Endometrial microvascular endothelial cells (primary cell): ENCODE measurements at regions not wholly inside any gene's neighbourhood (a gene's known extent, or its start where the extent isn't known, plus 50 kb on each side); places are given as distances from the start of the nearest gene placed in this dataset.
"Not testable (repeated sequence)": the region's sequence is repeated elsewhere in the genome, so short reads cannot be mapped to it uniquely, and the experiment has no call there.

Source experiments
- in situ Hi-C: cut with HindIII; loops from 2 replicates; pipeline ENCODE4 v1.10.0; 2017; ENCODE audit warnings: low sequenced_read_pairs, low pct_unique_long_range_greater_than_20kb; ENCODE audit errors: inconsistent ontology term

GRCh38 chr3:182156326-182156725, 444.6 kb downstream of the SOX2 start:
- in situ Hi-C loops: not testable (repeated sequence)

GRCh38 chr3:182165234-182165633, 453.5 kb downstream of the SOX2 start:
- in situ Hi-C loops: no loop called here

DNA sequence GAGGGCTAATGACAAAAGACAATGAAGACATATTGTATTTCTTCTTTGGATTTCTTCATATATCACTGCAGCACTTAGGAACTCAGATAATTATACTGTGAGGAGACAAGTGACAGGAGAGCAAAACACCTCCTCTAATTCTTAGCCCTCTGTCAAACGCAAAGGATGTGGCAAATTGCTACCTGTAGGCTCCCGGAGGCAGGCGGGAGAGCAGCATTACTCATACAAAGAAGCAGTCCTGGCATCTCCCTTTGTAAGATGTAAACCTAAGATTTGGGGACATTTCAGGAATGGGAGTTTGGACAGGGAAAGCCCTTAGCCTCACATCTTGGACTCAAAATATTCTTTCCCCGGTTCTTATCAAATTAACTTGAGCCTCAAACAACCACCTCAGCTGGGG, 460.8 kb downstream of the SOX2 start:
- in situ Hi-C loops: no loop called here

- in situ Hi-C loops: no loop called here
Measured at GRCh38 chr3:182178488-182179200, 466.9 kb downstream of the SOX2 start.

- in situ Hi-C loops: no loop called here
Measured at GRCh38 chr3:182179631-182180030, 467.9 kb downstream of the SOX2 start.

- in situ Hi-C loops: no loop called here
Measured at GRCh38 chr3:182180654-182181385, 469.1 kb downstream of the SOX2 start.

DNA sequence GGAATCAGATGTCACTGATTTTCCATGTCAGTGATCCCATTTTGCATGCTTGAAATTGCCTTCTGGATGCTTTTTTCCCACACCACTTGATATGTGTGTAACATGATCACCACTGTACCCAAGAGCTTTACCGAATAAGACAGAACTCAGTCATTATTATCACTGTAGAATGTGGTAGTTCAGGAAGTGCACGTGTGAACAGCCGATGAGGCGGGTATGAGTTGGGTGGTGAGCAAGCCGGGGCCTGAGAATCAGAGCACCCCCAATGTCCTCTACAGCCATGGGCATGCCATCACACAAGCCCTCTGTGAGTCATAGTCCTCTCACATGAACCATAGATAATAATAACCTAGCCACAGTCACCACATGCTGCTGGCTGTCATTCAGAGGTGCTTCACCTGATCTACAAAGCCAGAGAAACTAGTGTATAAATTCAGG, 470.8 kb downstream of the SOX2 start:
- in situ Hi-C loops: no loop called here

- in situ Hi-C loops: no loop called here
Measured at GRCh38 chr3:182183716-182184430, 472.1 kb downstream of the SOX2 start.

DNA sequence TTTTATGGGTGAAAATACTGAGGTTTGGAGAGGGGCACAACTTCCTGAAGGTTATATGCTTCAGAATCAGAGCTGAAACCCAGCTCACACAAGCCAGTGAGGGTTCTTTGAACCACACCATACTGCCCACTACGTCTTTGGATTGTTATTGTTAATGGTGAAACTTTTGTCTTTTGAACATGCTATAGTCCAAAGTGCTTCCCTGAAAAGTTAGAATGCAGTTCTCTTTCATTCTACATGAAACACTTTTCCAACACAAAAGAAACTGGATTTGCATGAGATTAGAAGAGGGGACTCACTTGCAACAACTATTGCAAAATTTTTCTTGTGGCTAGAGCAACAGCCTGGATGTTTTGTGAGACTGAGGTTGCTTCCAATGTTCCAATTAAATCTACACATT, 473.6 kb downstream of the SOX2 start:
- in situ Hi-C loops: no loop called here

DNA sequence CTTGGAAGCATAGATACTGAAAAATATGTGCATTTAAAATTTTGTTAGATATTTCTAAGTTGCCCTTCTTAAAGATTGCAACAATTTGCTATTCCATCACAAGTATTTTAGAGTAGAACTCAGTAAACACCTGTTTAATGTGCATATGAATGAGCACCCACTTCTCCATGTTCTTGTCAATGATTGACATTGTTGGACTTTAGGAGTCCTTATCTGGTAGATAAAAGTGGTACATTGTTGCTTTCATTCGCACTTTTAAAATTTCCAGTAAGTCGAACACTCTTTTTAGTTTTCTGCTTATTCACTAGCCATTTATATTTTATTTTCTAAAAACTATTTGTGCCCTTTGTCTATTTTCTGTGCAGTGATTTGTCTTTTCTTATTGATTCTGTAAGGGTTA, 478.3 kb downstream of the SOX2 start:
- in situ Hi-C loops: no loop called here

- in situ Hi-C loops: no loop called here
Measured at GRCh38 chr3:182198345-182198744, 486.6 kb downstream of the SOX2 start.

DNA sequence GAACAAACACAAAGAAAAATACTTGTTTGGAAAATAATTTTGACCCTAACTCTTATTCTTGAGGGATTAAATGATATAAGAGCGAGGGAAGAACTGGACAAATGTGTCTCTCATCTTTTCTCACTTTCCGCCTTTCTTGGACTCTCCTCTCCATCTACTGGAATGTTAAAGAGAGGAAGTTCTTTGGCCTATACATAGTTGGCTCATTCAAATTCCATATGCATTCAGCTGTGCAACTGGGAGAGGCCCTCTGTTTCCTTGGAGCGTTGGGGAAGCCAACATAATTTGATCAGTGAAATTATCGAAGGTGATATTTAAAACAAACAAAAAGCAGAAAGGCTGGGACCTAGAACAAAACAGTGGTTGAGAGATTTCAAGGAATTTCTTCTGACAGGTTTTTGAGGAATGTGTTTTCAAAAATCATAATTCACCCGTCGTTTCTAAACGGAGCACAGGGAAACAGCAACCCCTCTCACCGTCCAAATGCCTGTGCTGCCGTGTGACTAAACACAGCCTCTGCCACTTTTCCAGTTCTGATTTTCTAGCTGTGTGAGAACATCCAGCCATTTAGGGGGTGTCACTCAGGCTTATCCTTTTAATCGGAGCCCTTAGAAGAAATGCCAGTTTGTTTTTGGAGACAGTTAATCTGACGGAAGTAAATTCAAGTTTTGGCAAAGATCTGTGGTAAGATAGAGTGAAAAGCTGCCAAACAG, 489.9 kb downstream of the SOX2 start:
- in situ Hi-C loops: no loop called here

DNA sequence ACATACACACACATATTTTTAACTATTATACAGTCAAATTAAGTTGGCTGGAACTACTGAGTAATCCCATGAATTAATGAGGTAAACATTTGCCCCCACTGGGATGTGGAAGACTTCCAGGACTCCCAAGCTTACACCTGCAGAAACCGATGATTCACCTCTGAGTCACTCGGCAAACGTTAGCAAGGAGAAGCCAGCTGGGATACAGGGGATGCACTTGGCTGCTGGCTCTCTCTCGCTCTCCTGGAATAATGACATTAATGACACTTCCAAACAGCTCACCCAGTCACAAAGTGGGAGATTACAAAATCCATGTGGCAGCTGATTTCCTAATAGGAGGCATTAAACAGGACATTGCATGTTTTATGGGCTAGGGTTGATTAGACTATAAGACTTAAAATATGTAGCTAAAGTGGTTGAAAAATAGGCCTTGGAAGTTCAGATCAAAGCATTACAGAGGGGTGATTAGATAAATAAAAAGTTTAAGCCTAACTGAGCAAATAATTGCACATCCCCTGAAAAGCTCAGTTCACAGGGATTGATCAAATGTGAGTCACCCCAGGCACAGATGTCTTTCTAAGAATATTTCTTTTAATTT, 500.9 kb downstream of the SOX2 start:
- in situ Hi-C loops: no loop called here

GRCh38 chr3:182214416-182214815, 502.7 kb downstream of the SOX2 start:
- in situ Hi-C loops: no loop called here

GRCh38 chr3:182215881-182216280, 504.2 kb downstream of the SOX2 start:
- in situ Hi-C loops: no loop called here

GRCh38 chr3:182216311-182216970, 504.7 kb downstream of the SOX2 start:
- in situ Hi-C loops: no loop called here

DNA sequence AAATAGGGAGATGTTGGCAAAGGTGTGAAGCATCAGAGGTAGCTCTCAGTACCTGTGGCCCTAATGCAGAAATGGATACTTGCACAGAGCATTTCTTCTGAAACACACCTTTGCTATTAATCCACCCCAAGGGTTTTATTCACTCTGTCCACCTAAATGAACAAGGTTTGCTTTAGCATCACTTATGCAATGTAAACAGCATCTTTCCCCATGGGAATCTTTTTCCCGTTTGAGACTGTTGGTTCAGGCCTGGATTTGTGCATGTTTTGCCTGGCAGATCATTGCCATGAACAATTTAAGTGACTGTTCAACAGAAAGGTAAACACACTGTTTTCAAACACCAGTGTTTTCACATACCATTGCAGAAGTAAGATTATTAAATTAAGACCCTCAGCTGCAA, 508.3 kb downstream of the SOX2 start:
- in situ Hi-C loops: no loop called here

- in situ Hi-C loops: no loop called here
Measured at GRCh38 chr3:182220471-182220870, 508.7 kb downstream of the SOX2 start.
